ENCODE measurements at regions not wholly inside any gene's neighbourhood (a gene's known extent, or its start where the extent isn't known, plus 50 kb on each side); places are given as distances from the start of the nearest gene placed in this dataset.

GRCh38 chr10:61356354-61356753 lies 96.8 kb downstream of the TMEM26 start:
- Mint-ChIP-seq H3K9me3 (no peaks in the 10 kb centered on the region), H3K4me1 (ENCODE audit: low read depth) (no peaks in the 10 kb centered on the region), H3K27me3 (ENCODE audit: low read depth) (no peaks in the 10 kb centered on the region), H3K36me3 (ENCODE audit: insufficient read depth in 2 of 2) (no peaks in the 10 kb centered on the region), H3K27ac (no peak overlapping the region), H3K4me3 (no peak overlapping the region)
- no peak for DNase-seq
- no peak for ATAC-seq (replicated peaks in 1 of 2)

- no peak for ATAC-seq (replicated peaks in 1 of 2)
- Mint-ChIP-seq H3K4me3 (no peak overlapping the region), H3K4me1 (ENCODE audit: low read depth) (no peaks in the 10 kb centered on the region), H3K36me3 (ENCODE audit: insufficient read depth in 2 of 2) (no peaks in the 10 kb centered on the region), H3K27ac (no peak overlapping the region), H3K27me3 (ENCODE audit: low read depth) (no peaks in the 10 kb centered on the region), H3K9me3 (no peaks in the 10 kb centered on the region)
- no peak for DNase-seq
These were observed 98.0 kb downstream of the TMEM26 start for GRCh38 chr10:61355211-61355610.

GRCh38 chr10:61354401-61354975 lies 98.7 kb downstream of the TMEM26 start:
- peaks cover under 1% of the 10 kb centered on the region for H3K27me3 Mint-ChIP-seq (ENCODE audit: low read depth)
- no peaks in the 10 kb centered on the region for H3K36me3 Mint-ChIP-seq (ENCODE audit: insufficient read depth in 2 of 2)
- DNase-seq (no peak), ATAC-seq (replicated peaks in 1 of 2) (no peak)
- no peaks in the 10 kb centered on the region for H3K9me3 Mint-ChIP-seq
- no peak overlapping the region for H3K27ac Mint-ChIP-seq
- H3K4me3 Mint-ChIP-seq = no peak overlapping the region
- H3K4me1 Mint-ChIP-seq (ENCODE audit: low read depth) = no peaks in the 10 kb centered on the region

- Mint-ChIP-seq H3K27me3 (ENCODE audit: low read depth) (peaks cover 9% of the 10 kb centered on the region), H3K36me3 (ENCODE audit: insufficient read depth in 2 of 2) (no peaks in the 10 kb centered on the region), H3K4me3 (no peak overlapping the region), H3K4me1 (ENCODE audit: low read depth) (no peaks in the 10 kb centered on the region), H3K27ac (no peak overlapping the region), H3K9me3 (no peaks in the 10 kb centered on the region)
- ATAC-seq (replicated peaks in 1 of 2) (no peak), DNase-seq (no peak)
These were observed 102.4 kb downstream of the TMEM26 start for GRCh38 chr10:61350794-61351193.

GRCh38 chr10:61350068-61350467 lies 103.1 kb downstream of the TMEM26 start:
- no peak overlapping the region for H3K27ac Mint-ChIP-seq
- no peaks in the 10 kb centered on the region for H3K9me3 Mint-ChIP-seq
- ATAC-seq (replicated peaks in 1 of 2) (no peak), DNase-seq (no peak)
- peaks cover 9% of the 10 kb centered on the region for H3K27me3 Mint-ChIP-seq (ENCODE audit: low read depth)
- H3K4me3 Mint-ChIP-seq = no peak overlapping the region
- no peaks in the 10 kb centered on the region for H3K4me1 Mint-ChIP-seq (ENCODE audit: low read depth)
- H3K36me3 Mint-ChIP-seq (ENCODE audit: insufficient read depth in 2 of 2) = no peaks in the 10 kb centered on the region

- ATAC-seq (replicated peaks in 1 of 2) = no peak
- peaks cover 9% of the 10 kb centered on the region for H3K27me3 Mint-ChIP-seq (ENCODE audit: low read depth)
- H3K4me3 Mint-ChIP-seq = no peak overlapping the region
These were observed 106.3 kb downstream of the TMEM26 start for GRCh38 chr10:61346796-61347413.

GRCh38 chr10:61343796-61344195 lies 109.4 kb downstream of the TMEM26 start:
- Mint-ChIP-seq H3K27ac (no peak overlapping the region), H3K27me3 (ENCODE audit: low read depth) (peaks cover 5% of the 10 kb centered on the region), H3K4me1 (ENCODE audit: low read depth) (peaks cover 14% of the 10 kb centered on the region), H3K4me3 (no peak overlapping the region), H3K9me3 (no peaks in the 10 kb centered on the region), H3K36me3 (ENCODE audit: insufficient read depth in 2 of 2) (no peaks in the 10 kb centered on the region)
- ATAC-seq (replicated peaks in 1 of 2) (no peak), DNase-seq (no peak)

More at GRCh38 chr10:61346796-61347413, 106.3 kb downstream of the TMEM26 start:
- Mint-ChIP-seq H3K9me3 (no peaks in the 10 kb centered on the region), H3K4me1 (ENCODE audit: low read depth) (peaks cover 14% of the 10 kb centered on the region), H3K36me3 (ENCODE audit: insufficient read depth in 2 of 2) (no peaks in the 10 kb centered on the region), H3K27ac (no peak overlapping the region)
- DNase-seq = no peak

- no peak overlapping the region for H3K4me3 Mint-ChIP-seq
- ATAC-seq (replicated peaks in 1 of 2) (no peak), DNase-seq (no peak)
- H3K27ac Mint-ChIP-seq = peak overlapping the region; percentile 7
- H3K36me3 Mint-ChIP-seq (ENCODE audit: insufficient read depth in 2 of 2) = no peaks in the 10 kb centered on the region
- peaks cover 5% of the 10 kb centered on the region for H3K27me3 Mint-ChIP-seq (ENCODE audit: low read depth)
- no peaks in the 10 kb centered on the region for H3K9me3 Mint-ChIP-seq
- H3K4me1 Mint-ChIP-seq (ENCODE audit: low read depth) = peaks cover 14% of the 10 kb centered on the region
These were observed 110.2 kb downstream of the TMEM26 start for GRCh38 chr10:61342858-61343572.

- Mint-ChIP-seq H3K27ac (no peak overlapping the region), H3K9me3 (no peaks in the 10 kb centered on the region), H3K36me3 (ENCODE audit: insufficient read depth in 2 of 2) (no peaks in the 10 kb centered on the region), H3K4me3 (no peak overlapping the region), H3K4me1 (ENCODE audit: low read depth) (peaks cover 14% of the 10 kb centered on the region), H3K27me3 (ENCODE audit: low read depth) (no peaks in the 10 kb centered on the region)
- ATAC-seq (replicated peaks in 1 of 2) = no peak
- no peak for DNase-seq
These were observed 112.2 kb downstream of the TMEM26 start for GRCh38 chr10:61341008-61341407.

GRCh38 chr10:61338146-61338545 lies 115.0 kb downstream of the TMEM26 start:
- no peak overlapping the region for H3K27ac Mint-ChIP-seq

GRCh38 chr10:61337741-61338140 lies 115.4 kb downstream of the TMEM26 start:
- Mint-ChIP-seq H3K36me3 (ENCODE audit: insufficient read depth in 2 of 2) (no peaks in the 10 kb centered on the region), H3K4me1 (ENCODE audit: low read depth) (peaks cover 6% of the 10 kb centered on the region), H3K9me3 (peaks cover 0 to 2% of the 10 kb centered on the region in 2 donors), H3K27ac (no peak overlapping the region), H3K27me3 (ENCODE audit: low read depth) (no peaks in the 10 kb centered on the region), H3K4me3 (no peak overlapping the region)
- ATAC-seq (replicated peaks in 1 of 2) = no peak
- no peak for DNase-seq

More at GRCh38 chr10:61338146-61338545, 115.0 kb downstream of the TMEM26 start:
- no peaks in the 10 kb centered on the region for H3K27me3 Mint-ChIP-seq (ENCODE audit: low read depth)
- peaks cover 10% of the 10 kb centered on the region for H3K4me1 Mint-ChIP-seq (ENCODE audit: low read depth)
- no peaks in the 10 kb centered on the region for H3K36me3 Mint-ChIP-seq (ENCODE audit: insufficient read depth in 2 of 2)
- H3K4me3 Mint-ChIP-seq = no peak overlapping the region
- peaks cover 0 to 2% of the 10 kb centered on the region in 2 donors for H3K9me3 Mint-ChIP-seq
- DNase-seq (no peak), ATAC-seq (replicated peaks in 1 of 2) (no peak)

- ATAC-seq (replicated peaks in 1 of 2) (no peak), DNase-seq (no peak)
- Mint-ChIP-seq H3K4me1 (ENCODE audit: low read depth) (no peaks in the 10 kb centered on the region), H3K9me3 (peaks cover 0 to 2% of the 10 kb centered on the region in 2 donors), H3K27me3 (ENCODE audit: low read depth) (no peaks in the 10 kb centered on the region), H3K27ac (no peak overlapping the region), H3K36me3 (ENCODE audit: insufficient read depth in 2 of 2) (no peaks in the 10 kb centered on the region), H3K4me3 (no peak overlapping the region)
These were observed 116.3 kb downstream of the TMEM26 start for GRCh38 chr10:61336831-61337230.

GRCh38 chr10:61335359-61335758 lies 117.8 kb downstream of the TMEM26 start:
- H3K4me3 Mint-ChIP-seq = no peak overlapping the region

More at GRCh38 chr10:61335359-61335758, 117.8 kb downstream of the TMEM26 start:
- DNase-seq (no peak), ATAC-seq (replicated peaks in 1 of 2) (no peak)
- peaks cover 2% of the 10 kb centered on the region in 2 donors for H3K9me3 Mint-ChIP-seq
- H3K4me1 Mint-ChIP-seq (ENCODE audit: low read depth) = no peaks in the 10 kb centered on the region
- H3K27ac Mint-ChIP-seq = no peak overlapping the region
- no peaks in the 10 kb centered on the region for H3K36me3 Mint-ChIP-seq (ENCODE audit: insufficient read depth in 2 of 2)
- no peaks in the 10 kb centered on the region for H3K27me3 Mint-ChIP-seq (ENCODE audit: low read depth)
